NB4 (cell line): ENCODE measurements at regions not wholly inside any gene's neighbourhood (a gene's known extent, or its start where the extent isn't known, plus 50 kb on each side); places are given as distances from the start of the nearest gene placed in this dataset.

Experiments
- CTCF ChIP-seq: IDR thresholded peaks from one replicate; pipeline ENCODE4 v1.5.1; 2012; ENCODE audit warnings: low read depth, low read length
- POLR2A ChIP-seq: IDR thresholded peaks from 2 replicates; pipeline ENCODE4 v1.6.1; 2011; ENCODE audit warnings: mild to moderate bottlenecking; ENCODE audit not compliant: insufficient read length; ENCODE audit errors: extremely low read depth

DNA sequence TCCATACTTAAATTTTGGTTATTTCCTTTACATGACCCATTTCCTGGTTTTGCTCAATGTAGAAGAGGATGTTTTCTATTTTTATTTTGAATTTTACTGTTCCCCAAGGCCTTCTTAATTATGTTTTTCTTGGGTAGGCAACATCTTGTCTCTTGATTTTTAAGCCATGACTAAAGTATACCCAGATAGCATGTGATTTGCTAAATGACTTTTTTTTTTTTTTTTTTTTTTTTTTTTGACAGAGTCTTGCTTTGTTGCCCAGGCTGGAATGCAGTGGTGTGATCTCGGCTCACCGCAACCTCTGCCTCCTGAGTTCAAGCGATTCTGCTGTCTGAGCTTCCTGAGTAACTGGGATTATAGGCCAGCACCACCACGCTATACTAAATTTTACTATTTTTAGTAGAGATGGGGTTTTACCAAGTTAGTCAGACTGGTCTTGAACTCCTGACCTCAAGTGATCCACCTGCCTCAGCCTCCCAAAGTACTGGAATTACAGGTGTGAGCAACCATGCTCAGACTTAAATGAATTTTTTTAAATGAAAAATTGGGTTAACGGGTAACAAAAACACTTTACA lies 198.6 kb upstream of the DAB2 start:
- no peak for TF ChIP-seq CTCF
- no peak for TF ChIP-seq POLR2A
